A549 (cell line): ENCODE measurements at regions not wholly inside any gene's neighbourhood (a gene's known extent, or its start where the extent isn't known, plus 50 kb on each side); places are given as distances from the start of the nearest gene placed in this dataset.

Experiments
- MYC ChIP-seq: IDR thresholded peaks from 2 replicates; pipeline ENCODE4 v1.6.1; 2012; ENCODE audit warnings: mild to moderate bottlenecking, inconsistent platforms, low read length, improper control_type of control experiment, borderline replicate concordance
- NR3C1 ChIP-seq: fragments of >200 bp; sonication (Bioruptor Twin); formaldehyde crosslinking; IDR thresholded peaks from 3 replicates; pipeline ENCODE4 v1.6.1; 2017
- POLR2A ChIP-seq: IDR thresholded peaks from 2 replicates; pipeline ENCODE4 v1.6.1; 2012; ENCODE audit warnings: mild to moderate bottlenecking, low read length
- RAD21 ChIP-seq, 2 experiments: fragments of >200 bp in 1 of 2; sonication (Bioruptor Twin) in 1 of 2; formaldehyde crosslinking in 1 of 2; IDR thresholded peaks in 1 of 2; conservative IDR thresholded peaks in 1 of 2; 2 replicates in 1 of 2; 3 replicates in 1 of 2; pipeline ENCODE4 v1.6.1; 2012 to 2018; ENCODE audit warnings: inconsistent platforms in 1 of 2
- TFCP2L1 ChIP-seq: fragments of 250-450 bp; sonication (Bioruptor Pico); IDR thresholded peaks from 2 replicates; pipeline ENCODE4 v1.5.0; 2021; ENCODE audit warnings: mild to moderate bottlenecking
- ZC3H11A ChIP-seq: fragments of 450-650 bp; IDR thresholded peaks from 2 replicates; pipeline ENCODE4 v1.6.1; 2014; ENCODE audit warnings: antibody characterized with exemption, mild to moderate bottlenecking
- ZSCAN20 ChIP-seq: fragments of 250-450 bp; sonication (Bioruptor Pico); IDR thresholded peaks from 2 replicates; pipeline ENCODE4 v1.8.0; 2022; ENCODE audit warnings: mild to moderate bottlenecking, moderate library complexity
- TF ChIP-seq, protein P1 (sequence below): fragments of >200 bp; sonication (Bioruptor Twin); formaldehyde crosslinking; IDR thresholded peaks from 3 replicates; pipeline ENCODE4 v1.5.1; 2016
- TF ChIP-seq, protein P2 (sequence below): fragments of 450-650 bp; IDR thresholded peaks from 2 replicates; pipeline ENCODE4 v1.6.1; 2014; ENCODE audit warnings: antibody characterized with exemption
- TF ChIP-seq, protein P3 (sequence below): fragments of 200-600 bp; sonication (generic); IDR thresholded peaks from 2 replicates; pipeline ENCODE4 v1.6.1; 2016; ENCODE audit warnings: antibody characterized with exemption, mild to moderate bottlenecking, moderate library complexity
- TF ChIP-seq, protein P4 (sequence below): fragments of 250-450 bp; sonication (Bioruptor Pico); IDR thresholded peaks from 2 replicates; pipeline ENCODE4 v1.5.0; 2021; ENCODE audit warnings: mild to moderate bottlenecking, moderate library complexity, borderline replicate concordance

DNA sequence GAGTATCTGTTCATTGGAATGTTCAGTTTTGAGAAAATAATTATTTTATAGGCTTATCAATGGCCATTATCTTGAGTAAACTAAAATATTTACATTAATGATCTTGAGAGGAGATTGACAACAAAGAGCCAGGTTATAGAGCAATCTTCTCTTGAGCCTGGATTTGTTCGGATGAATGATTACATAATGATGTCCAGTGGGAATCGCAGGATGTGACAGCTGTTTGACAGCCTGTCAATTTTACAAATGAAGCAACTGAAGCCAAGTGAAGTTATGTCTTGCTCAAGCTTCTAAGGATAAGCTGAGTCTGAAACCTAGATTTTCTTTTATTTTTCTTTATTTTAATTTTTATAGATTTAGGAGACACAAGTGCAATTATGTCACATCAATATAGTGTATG, 52.1 kb upstream of the BACH1 start:
- no peak for TF ChIP-seq POLR2A
- no peak for TF ChIP-seq RAD21 (conservative IDR thresholded peaks at IDR 0.05 in 1 of 2, IDR thresholded peaks at IDR 0.05 in 1 of 2)
- no peak for TF ChIP-seq MYC
- TF ChIP-seq, protein P1, sequence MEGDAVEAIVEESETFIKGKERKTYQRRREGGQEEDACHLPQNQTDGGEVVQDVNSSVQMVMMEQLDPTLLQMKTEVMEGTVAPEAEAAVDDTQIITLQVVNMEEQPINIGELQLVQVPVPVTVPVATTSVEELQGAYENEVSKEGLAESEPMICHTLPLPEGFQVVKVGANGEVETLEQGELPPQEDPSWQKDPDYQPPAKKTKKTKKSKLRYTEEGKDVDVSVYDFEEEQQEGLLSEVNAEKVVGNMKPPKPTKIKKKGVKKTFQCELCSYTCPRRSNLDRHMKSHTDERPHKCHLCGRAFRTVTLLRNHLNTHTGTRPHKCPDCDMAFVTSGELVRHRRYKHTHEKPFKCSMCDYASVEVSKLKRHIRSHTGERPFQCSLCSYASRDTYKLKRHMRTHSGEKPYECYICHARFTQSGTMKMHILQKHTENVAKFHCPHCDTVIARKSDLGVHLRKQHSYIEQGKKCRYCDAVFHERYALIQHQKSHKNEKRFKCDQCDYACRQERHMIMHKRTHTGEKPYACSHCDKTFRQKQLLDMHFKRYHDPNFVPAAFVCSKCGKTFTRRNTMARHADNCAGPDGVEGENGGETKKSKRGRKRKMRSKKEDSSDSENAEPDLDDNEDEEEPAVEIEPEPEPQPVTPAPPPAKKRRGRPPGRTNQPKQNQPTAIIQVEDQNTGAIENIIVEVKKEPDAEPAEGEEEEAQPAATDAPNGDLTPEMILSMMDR: no peak
- TF ChIP-seq TFCP2L1 (CRISPR knock-in tag): no peak
- TF ChIP-seq, protein P2, sequence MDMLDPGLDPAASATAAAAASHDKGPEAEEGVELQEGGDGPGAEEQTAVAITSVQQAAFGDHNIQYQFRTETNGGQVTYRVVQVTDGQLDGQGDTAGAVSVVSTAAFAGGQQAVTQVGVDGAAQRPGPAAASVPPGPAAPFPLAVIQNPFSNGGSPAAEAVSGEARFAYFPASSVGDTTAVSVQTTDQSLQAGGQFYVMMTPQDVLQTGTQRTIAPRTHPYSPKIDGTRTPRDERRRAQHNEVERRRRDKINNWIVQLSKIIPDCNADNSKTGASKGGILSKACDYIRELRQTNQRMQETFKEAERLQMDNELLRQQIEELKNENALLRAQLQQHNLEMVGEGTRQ: no peak
- no peak for TF ChIP-seq ZSCAN20 (CRISPR knock-in tag)
- TF ChIP-seq NR3C1: no peak
- TF ChIP-seq, protein P3, sequence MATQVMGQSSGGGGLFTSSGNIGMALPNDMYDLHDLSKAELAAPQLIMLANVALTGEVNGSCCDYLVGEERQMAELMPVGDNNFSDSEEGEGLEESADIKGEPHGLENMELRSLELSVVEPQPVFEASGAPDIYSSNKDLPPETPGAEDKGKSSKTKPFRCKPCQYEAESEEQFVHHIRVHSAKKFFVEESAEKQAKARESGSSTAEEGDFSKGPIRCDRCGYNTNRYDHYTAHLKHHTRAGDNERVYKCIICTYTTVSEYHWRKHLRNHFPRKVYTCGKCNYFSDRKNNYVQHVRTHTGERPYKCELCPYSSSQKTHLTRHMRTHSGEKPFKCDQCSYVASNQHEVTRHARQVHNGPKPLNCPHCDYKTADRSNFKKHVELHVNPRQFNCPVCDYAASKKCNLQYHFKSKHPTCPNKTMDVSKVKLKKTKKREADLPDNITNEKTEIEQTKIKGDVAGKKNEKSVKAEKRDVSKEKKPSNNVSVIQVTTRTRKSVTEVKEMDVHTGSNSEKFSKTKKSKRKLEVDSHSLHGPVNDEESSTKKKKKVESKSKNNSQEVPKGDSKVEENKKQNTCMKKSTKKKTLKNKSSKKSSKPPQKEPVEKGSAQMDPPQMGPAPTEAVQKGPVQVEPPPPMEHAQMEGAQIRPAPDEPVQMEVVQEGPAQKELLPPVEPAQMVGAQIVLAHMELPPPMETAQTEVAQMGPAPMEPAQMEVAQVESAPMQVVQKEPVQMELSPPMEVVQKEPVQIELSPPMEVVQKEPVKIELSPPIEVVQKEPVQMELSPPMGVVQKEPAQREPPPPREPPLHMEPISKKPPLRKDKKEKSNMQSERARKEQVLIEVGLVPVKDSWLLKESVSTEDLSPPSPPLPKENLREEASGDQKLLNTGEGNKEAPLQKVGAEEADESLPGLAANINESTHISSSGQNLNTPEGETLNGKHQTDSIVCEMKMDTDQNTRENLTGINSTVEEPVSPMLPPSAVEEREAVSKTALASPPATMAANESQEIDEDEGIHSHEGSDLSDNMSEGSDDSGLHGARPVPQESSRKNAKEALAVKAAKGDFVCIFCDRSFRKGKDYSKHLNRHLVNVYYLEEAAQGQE: no peak
- TF ChIP-seq, protein P4, sequence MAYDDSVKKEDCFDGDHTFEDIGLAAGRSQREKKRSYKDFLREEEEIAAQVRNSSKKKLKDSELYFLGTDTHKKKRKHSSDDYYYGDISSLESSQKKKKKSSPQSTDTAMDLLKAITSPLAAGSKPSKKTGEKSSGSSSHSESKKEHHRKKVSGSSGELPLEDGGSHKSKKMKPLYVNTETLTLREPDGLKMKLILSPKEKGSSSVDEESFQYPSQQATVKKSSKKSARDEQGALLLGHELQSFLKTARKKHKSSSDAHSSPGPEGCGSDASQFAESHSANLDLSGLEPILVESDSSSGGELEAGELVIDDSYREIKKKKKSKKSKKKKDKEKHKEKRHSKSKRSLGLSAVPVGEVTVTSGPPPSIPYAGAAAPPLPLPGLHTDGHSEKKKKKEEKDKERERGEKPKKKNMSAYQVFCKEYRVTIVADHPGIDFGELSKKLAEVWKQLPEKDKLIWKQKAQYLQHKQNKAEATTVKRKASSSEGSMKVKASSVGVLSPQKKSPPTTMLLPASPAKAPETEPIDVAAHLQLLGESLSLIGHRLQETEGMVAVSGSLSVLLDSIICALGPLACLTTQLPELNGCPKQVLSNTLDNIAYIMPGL (CRISPR knock-in tag): no peak
- no peak for TF ChIP-seq ZC3H11A
